HCT116 (cell line): ENCODE measurements at regions not wholly inside any gene's neighbourhood (a gene's known extent, or its start where the extent isn't known, plus 50 kb on each side); places are given as distances from the start of the nearest gene placed in this dataset.

ENCODE experiments used
- ATAC-seq: fragments of 200-7000 bp; cut with Tn5 transposase; 2 replicates; pipeline ENCODE4 v1.9.1; 2020; ENCODE audit warnings: mild to moderate bottlenecking, moderate library complexity
- BruUV-seq: library from RNA; stranded (reverse); fragments of 400-500 nt; replicated peaks from 2 replicates; lab custom pipeline; 2021; lab: Mats Ljungman, UMichigan
- CTCF ChIA-PET: fragments of 300-600 bp; sonication (Branson Sonifier 250); formaldehyde crosslinking; loops from one replicate; lab custom pipeline; 2021; ENCODE audit warnings: antibody characterized with exemption; lab: Charles Lee
- POLR2A ChIA-PET: fragments of 300-600, 350-600 bp; sonication (Branson Sonifier 250); formaldehyde crosslinking; loops from one replicate; lab custom pipeline; 2021; ENCODE audit warnings: antibody characterized with exemption; lab: Charles Lee
- RAD21 ChIA-PET, 2 experiments: fragments of 300-600 bp; sonication (Branson Sonifier 250); formaldehyde crosslinking; loops; one replicate each; lab custom pipeline; 2023; ENCODE audit warnings: low total read pairs in 2 of 2; ENCODE audit not compliant: uncharacterized antibody in 2 of 2, unreplicated experiment in 2 of 2, low non-redundant PET in 1 of 2; lab: Charles Lee
- DNase-seq: peaks from one replicate; pipeline ENCODE4 v3.0.0-alpha.2; 2010; ENCODE audit warnings: low read depth, low spot score
- H2AFZ ChIP-seq: fragments of 200-600 bp; shearing (Covaris generic), sonication (generic); 2 replicates; pipeline ENCODE4 v1.6.1; 2017; ENCODE audit warnings: low read depth, mixed run types, mixed read lengths, antibody characterized with exemption, low read length; ENCODE audit not compliant: poor library complexity, severe bottlenecking
- H3K27ac ChIP-seq: 2 replicates; pipeline ENCODE4 v1.5.1; 2012; ENCODE audit warnings: low read depth, low read length
- H3K27me3 ChIP-seq: fragments of 200-600 bp; sonication (generic); 2 replicates; pipeline ENCODE4 v1.6.1; 2016; ENCODE audit warnings: mixed run types, low read length, mixed read lengths; ENCODE audit not compliant: insufficient read depth
- H3K36me3 ChIP-seq, 2 experiments: fragments of 200-500 bp in 1 of 2; fragments of 200-600 bp in 1 of 2; sonication (Bioruptor generic) in 1 of 2; sonication (generic) in 1 of 2; 2 replicates each; pipeline versions ENCODE4 v1.5.1 to v1.6.1; 2014 to 2016; ENCODE audit warnings: low read length in 2 of 2, inconsistent platforms in 1 of 2, mixed read lengths in 1 of 2, mixed run types in 1 of 2; ENCODE audit not compliant: insufficient read depth in 2 of 2, control insufficient read depth in 1 of 2
- H3K4me1 ChIP-seq, 2 experiments: fragments of 200-600 bp in 1 of 2; sonication (generic) in 1 of 2; 2 replicates each; pipeline versions ENCODE4 v1.5.1 to v1.6.1; 2012 to 2017; ENCODE audit warnings: low read length in 2 of 2, inconsistent platforms in 1 of 2, mild to moderate bottlenecking in 1 of 2, mixed read lengths in 1 of 2, mixed run types in 1 of 2, moderate library complexity in 1 of 2; ENCODE audit not compliant: insufficient read depth in 2 of 2, control insufficient read depth in 1 of 2
- H3K4me2 ChIP-seq: fragments of 200-600 bp; sonication (generic); 2 replicates; pipeline ENCODE4 v1.6.1; 2017; ENCODE audit warnings: mixed run types, low read length, mixed read lengths
- H3K4me3 ChIP-seq, 2 experiments: fragments of 200-600 bp in 1 of 2; sonication (generic) in 1 of 2; replicated peaks in 1 of 2; 2 replicates each; pipeline ENCODE4 v1.5.1; 2011 to 2016; ENCODE audit warnings: low read length in 2 of 2, control low read depth in 1 of 2, low read depth in 1 of 2, mild to moderate bottlenecking in 1 of 2, mixed read lengths in 1 of 2, mixed run types in 1 of 2
- H3K79me2 ChIP-seq: fragments of 200-600 bp; sonication (generic); 2 replicates; pipeline ENCODE4 v1.6.1; 2017; ENCODE audit warnings: mild to moderate bottlenecking, mixed run types, low read length, moderate library complexity, mixed read lengths; ENCODE audit not compliant: insufficient read depth
- H3K9ac ChIP-seq: fragments of 200-600 bp; sonication (generic); 2 replicates; pipeline ENCODE4 v1.6.1; 2016; ENCODE audit warnings: low read length, mixed read lengths
- H3K9me2 ChIP-seq: fragments of 200-600 bp; sonication (generic), shearing (Covaris generic); 2 replicates; pipeline ENCODE4 v1.6.1; 2017; ENCODE audit warnings: mixed run types, mild to moderate bottlenecking, moderate library complexity; ENCODE audit not compliant: insufficient read depth
- H3K9me3 ChIP-seq, 2 experiments: fragments of 200-500 bp in 1 of 2; fragments of 200-600 bp in 1 of 2; sonication (Bioruptor generic) in 1 of 2; sonication (generic) in 1 of 2; 2 replicates each; pipeline ENCODE4 v1.6.1; 2014 to 2017; ENCODE audit warnings: low read length in 2 of 2, mixed read lengths in 2 of 2, inconsistent platforms in 1 of 2, low read depth in 1 of 2, mild to moderate bottlenecking in 1 of 2, mixed run types in 1 of 2, moderate library complexity in 1 of 2; ENCODE audit not compliant: control insufficient read depth in 1 of 2, insufficient read depth in 1 of 2
- H4K20me1 ChIP-seq: fragments of 200-600 bp; sonication (generic), shearing (Covaris generic); 2 replicates; pipeline ENCODE4 v1.6.1; 2017; ENCODE audit warnings: mixed run types, mild to moderate bottlenecking, moderate library complexity; ENCODE audit not compliant: insufficient read depth
- ATF3 ChIP-seq: IDR thresholded peaks from 2 replicates; pipeline ENCODE4 v1.6.1; 2012
- CBX3 ChIP-seq: IDR thresholded peaks from 2 replicates; pipeline ENCODE4 v1.6.1; 2012; ENCODE audit warnings: low read depth
- CEBPB ChIP-seq: IDR thresholded peaks from 2 replicates; pipeline ENCODE4 v1.6.1; 2012; ENCODE audit warnings: low read depth
- EGR1 ChIP-seq: IDR thresholded peaks from 2 replicates; pipeline ENCODE4 v1.6.1; 2012; ENCODE audit warnings: low read depth
- ELF1 ChIP-seq: IDR thresholded peaks from 2 replicates; pipeline ENCODE4 v1.6.1; 2012; ENCODE audit warnings: low read depth, borderline replicate concordance
- EZH2 ChIP-seq: fragments of 200-600 bp; sonication (generic); IDR thresholded peaks from 2 replicates; pipeline ENCODE4 v1.6.1; 2017; ENCODE audit warnings: antibody characterized with exemption, mixed run types
- FOSL1 ChIP-seq: IDR thresholded peaks from 2 replicates; pipeline ENCODE4 v1.6.1; 2012; ENCODE audit warnings: low read depth
- JUND ChIP-seq: IDR thresholded peaks from 2 replicates; pipeline ENCODE4 v1.6.1; 2012
- MAX ChIP-seq: IDR thresholded peaks from 2 replicates; pipeline ENCODE4 v1.6.1; 2012
- POLR2A ChIP-seq: IDR thresholded peaks from 2 replicates; pipeline ENCODE4 v1.7.0; 2011; ENCODE audit warnings: borderline replicate concordance; ENCODE audit not compliant: insufficient read depth, insufficient read length; ENCODE audit errors: extremely low read depth
- RAD21 ChIP-seq: IDR thresholded peaks from 2 replicates; pipeline ENCODE4 v1.6.1; 2012; ENCODE audit warnings: low read depth, mild to moderate bottlenecking
- REST ChIP-seq: IDR thresholded peaks from 2 replicates; pipeline ENCODE4 v1.6.1; 2012; ENCODE audit warnings: low read depth
- SIN3A ChIP-seq: IDR thresholded peaks from 2 replicates; pipeline ENCODE4 v1.6.1; 2012; ENCODE audit warnings: low read depth
- SP1 ChIP-seq: IDR thresholded peaks from 2 replicates; pipeline ENCODE4 v1.6.1; 2012; ENCODE audit warnings: low read depth
- SRF ChIP-seq: IDR thresholded peaks from 2 replicates; pipeline ENCODE4 v1.6.1; 2012; ENCODE audit warnings: low read depth
- YY1 ChIP-seq: IDR thresholded peaks from 2 replicates; pipeline ENCODE4 v1.6.1; 2011; ENCODE audit warnings: low read length, low read depth, moderate library complexity, mild to moderate bottlenecking; ENCODE audit not compliant: insufficient replicate concordance; ENCODE audit errors: extremely low read depth
- ZNF274 ChIP-seq: fragments of 200-500 bp; sonication (Bioruptor generic); IDR thresholded peaks from 2 replicates; pipeline ENCODE4 v1.6.1; 2014; ENCODE audit warnings: mild to moderate bottlenecking, low read depth, low read length, inconsistent platforms
- intact Hi-C: fragments of 100-400 bp; cut with micrococcal nuclease; formaldehyde crosslinking; loops from 2 replicates; pipeline ENCODE4 v1.10.0; 2022
- TF ChIP-seq, protein P1 (sequence below): IDR thresholded peaks from 2 replicates; pipeline ENCODE4 v1.6.1; 2011; ENCODE audit warnings: mild to moderate bottlenecking, low read length, moderate library complexity; ENCODE audit not compliant: insufficient replicate concordance; ENCODE audit errors: extremely low read depth

DNA sequence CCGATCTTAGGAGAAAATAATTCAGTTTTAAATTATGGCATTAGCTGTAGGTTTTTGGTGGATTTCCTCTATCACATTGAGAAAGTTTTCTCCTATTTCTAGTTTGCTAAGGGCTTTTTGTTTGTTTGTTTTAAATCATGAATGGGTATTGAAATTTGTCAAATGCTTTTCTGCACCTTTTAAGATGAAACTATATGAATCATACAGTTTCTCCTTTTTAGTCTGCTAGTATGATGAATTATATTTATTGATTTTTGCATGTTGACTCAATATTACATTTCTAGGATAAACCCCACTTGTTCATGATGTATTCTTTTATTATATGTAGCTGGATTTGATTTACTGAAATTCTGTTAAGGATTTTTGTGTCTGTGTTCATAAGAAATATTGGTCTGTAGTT, 70.3 kb upstream of the PIP4K2A start:
- intact Hi-C loops = no loop called here
- Histone ChIP-seq H4K20me1 (no peaks in the 10 kb centered on the region), H3K27ac (no peak overlapping the region), H3K4me3 (no peak overlapping the region), H2AFZ (peak overlapping the region; percentile 96), H3K4me2 (peak overlapping the region; percentile 4; the same call in 1 of the 2 replicates), H3K79me2 (no peaks in the 10 kb centered on the region), H3K4me1 (peaks cover 0 to 9% of the 10 kb centered on the region in 2 experiments; a peak in 1 of 4 replicates), H3K9ac (no peak overlapping the region), H3K27me3 (no peaks in the 10 kb centered on the region), H3K9me2 (no peaks in the 10 kb centered on the region), H3K9me3 (no peaks in the 10 kb centered on the region), H3K36me3 (no peaks in the 10 kb centered on the region)
- DNase-seq (no peak), ATAC-seq (no peak)
- no TSS peak for BruUV-seq
- ChIA-PET RAD21 (no interaction called here), CTCF (no interaction called here), POLR2A (no interaction called here)
- TF ChIP-seq SRF (no peak), YY1 (no peak), EZH2 (no peak), CBX3 (no peak), REST (no peak), MAX (no peak), EGR1 (no peak), ATF3 (no peak), ZNF274 (no peak), ELF1 (no peak), SP1 (no peak), SIN3A (no peak), JUND (no peak), RAD21 (no peak), FOSL1 (no peak), POLR2A (no peak), CEBPB (no peak)
- TF ChIP-seq, protein P1, sequence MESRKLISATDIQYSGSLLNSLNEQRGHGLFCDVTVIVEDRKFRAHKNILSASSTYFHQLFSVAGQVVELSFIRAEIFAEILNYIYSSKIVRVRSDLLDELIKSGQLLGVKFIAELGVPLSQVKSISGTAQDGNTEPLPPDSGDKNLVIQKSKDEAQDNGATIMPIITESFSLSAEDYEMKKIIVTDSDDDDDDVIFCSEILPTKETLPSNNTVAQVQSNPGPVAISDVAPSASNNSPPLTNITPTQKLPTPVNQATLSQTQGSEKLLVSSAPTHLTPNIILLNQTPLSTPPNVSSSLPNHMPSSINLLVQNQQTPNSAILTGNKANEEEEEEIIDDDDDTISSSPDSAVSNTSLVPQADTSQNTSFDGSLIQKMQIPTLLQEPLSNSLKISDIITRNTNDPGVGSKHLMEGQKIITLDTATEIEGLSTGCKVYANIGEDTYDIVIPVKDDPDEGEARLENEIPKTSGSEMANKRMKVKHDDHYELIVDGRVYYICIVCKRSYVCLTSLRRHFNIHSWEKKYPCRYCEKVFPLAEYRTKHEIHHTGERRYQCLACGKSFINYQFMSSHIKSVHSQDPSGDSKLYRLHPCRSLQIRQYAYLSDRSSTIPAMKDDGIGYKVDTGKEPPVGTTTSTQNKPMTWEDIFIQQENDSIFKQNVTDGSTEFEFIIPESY = no peak
